GM13976 (cell line): ENCODE measurements at regions not wholly inside any gene's neighbourhood (a gene's known extent, or its start where the extent isn't known, plus 50 kb on each side); places are given as distances from the start of the nearest gene placed in this dataset.
"Not testable (repeated sequence)": the region's sequence is repeated elsewhere in the genome, so short reads cannot be mapped to it uniquely, and the experiment has no call there.

Source experiments
- DNase-seq: peaks from one replicate; pipeline ENCODE4 v3.0.0; 2012; ENCODE audit warnings: low spot score
- CTCF ChIP-seq: IDR thresholded peaks from 2 replicates; pipeline ENCODE4 v1.5.1; 2012; ENCODE audit warnings: borderline replicate concordance, mild to moderate bottlenecking; ENCODE audit not compliant: insufficient read depth; ENCODE audit errors: extremely low read depth, missing control alignments, control extremely low read depth
- in situ Hi-C: fragments of 300-500 bp; cut with MboI; formaldehyde crosslinking; loops from one replicate; pipeline ENCODE4 v1.12.0; 2022; ENCODE audit warnings: low sequenced_read_pairs, mixed read lengths, inconsistent platforms; ENCODE audit not compliant: unreplicated experiment

- in situ Hi-C loops = loop anchor here (25.0 kb wide), 2 partner anchors 156 to 481 kb away; no protein-coding TSS in a partner anchor
- DNase-seq = no peak
- TF ChIP-seq CTCF = no peak
Measured at GRCh38 chr7:4606797-4607196, 75.3 kb upstream of the FOXK1 start.

GRCh38 chr7:4607311-4607729 is 74.8 kb upstream of the FOXK1 start:
- no peak for TF ChIP-seq CTCF
- in situ Hi-C loops = loop anchor here (25.0 kb wide), 2 partner anchors 155 to 480 kb away; no protein-coding TSS in a partner anchor
- no peak for DNase-seq

GRCh38 chr7:4609576-4609975 is 72.5 kb upstream of the FOXK1 start:
- in situ Hi-C loops = loop anchor here (25.0 kb wide), 2 partner anchors 153 to 478 kb away; no protein-coding TSS in a partner anchor
- not testable (repeated sequence) for DNase-seq

GRCh38 chr7:4610768-4611467 is 71.2 kb upstream of the FOXK1 start:
- in situ Hi-C loops = loop anchor here (25.0 kb wide), 2 partner anchors 151 to 476 kb away; no protein-coding TSS in a partner anchor
- TF ChIP-seq CTCF = peak; percentile 57
- DNase-seq = peak; percentile 78

GRCh38 chr7:4612237-4612636 is 69.9 kb upstream of the FOXK1 start:
- no peak for DNase-seq
- TF ChIP-seq CTCF = no peak
- in situ Hi-C loops = loop anchor here (25.0 kb wide), 2 partner anchors 150 to 475 kb away; no protein-coding TSS in a partner anchor

GRCh38 chr7:4612939-4613841 is 68.9 kb upstream of the FOXK1 start:
- DNase-seq = no peak
- no peak for TF ChIP-seq CTCF
- in situ Hi-C loops = loop anchor here (25.0 kb wide), 2 partner anchors 149 to 474 kb away; no protein-coding TSS in a partner anchor

GRCh38 chr7:4613846-4614548 is 68.1 kb upstream of the FOXK1 start:
- DNase-seq = no peak
- no peak for TF ChIP-seq CTCF
- in situ Hi-C loops = loop anchor here (25.0 kb wide), 2 partner anchors 148 to 473 kb away; no protein-coding TSS in a partner anchor
